HPDE6-E6E7 (cell line): ENCODE measurements at regions not wholly inside any gene's neighbourhood (a gene's known extent, or its start where the extent isn't known, plus 50 kb on each side); places are given as distances from the start of the nearest gene placed in this dataset.
"Not testable (repeated sequence)": the region's sequence is repeated elsewhere in the genome, so short reads cannot be mapped to it uniquely, and the experiment has no call there.

Experiments used
- DNase-seq: peaks from one replicate; pipeline ENCODE4 v3.0.0; 2011; ENCODE audit warnings: missing footprints; ENCODE audit errors: extremely low spot score

GRCh38 chr4:126976850-126977632, 655.7 kb upstream of the INTU start:
- DNase-seq, result no peak

GRCh38 chr4:126986005-126986404, 646.8 kb upstream of the INTU start:
- no peak for DNase-seq

GRCh38 chr4:126986828-126987227, 645.9 kb upstream of the INTU start:
- peak; percentile 3 for DNase-seq

GRCh38 chr4:126991965-126992364, 640.8 kb upstream of the INTU start:
- DNase-seq, result no peak

- no peak for DNase-seq
These were observed 639.8 kb upstream of the INTU start for GRCh38 chr4:126992910-126993309.

- no peak for DNase-seq
These were observed 639.4 kb upstream of the INTU start for GRCh38 chr4:126993351-126993750.

- no peak for DNase-seq
These were observed 637.5 kb upstream of the INTU start for GRCh38 chr4:126995235-126995634.

- DNase-seq, result no peak
These were observed 632.6 kb upstream of the INTU start for GRCh38 chr4:127000110-127000509.

- no peak for DNase-seq
These were observed 631.9 kb upstream of the INTU start for GRCh38 chr4:127000846-127001245.

- DNase-seq, result no peak
These were observed 630.8 kb upstream of the INTU start for GRCh38 chr4:127001933-127002332.

- DNase-seq, result no peak
These were observed 626.3 kb upstream of the INTU start for GRCh38 chr4:127006446-127006877.

- no peak for DNase-seq
These were observed 625.5 kb upstream of the INTU start for GRCh38 chr4:127007305-127007704.

- no peak for DNase-seq
These were observed 620.2 kb upstream of the INTU start for GRCh38 chr4:127012549-127012948.

- DNase-seq, result no peak
These were observed 617.1 kb upstream of the INTU start for GRCh38 chr4:127015667-127016117.

- no peak for DNase-seq
These were observed 614.4 kb upstream of the INTU start for GRCh38 chr4:127018381-127018780.

- DNase-seq, result not testable (repeated sequence)
These were observed 611.9 kb upstream of the INTU start for GRCh38 chr4:127020831-127021230.

GRCh38 chr4:127036296-127036695, 596.5 kb upstream of the INTU start:
- DNase-seq, result no peak

GRCh38 chr4:127045861-127046260, 586.9 kb upstream of the INTU start:
- DNase-seq, result no peak

- no peak for DNase-seq
These were observed 584.8 kb upstream of the INTU start for GRCh38 chr4:127047930-127048329.

GRCh38 chr4:127048376-127049044, 584.2 kb upstream of the INTU start:
- no peak for DNase-seq

- no peak for DNase-seq
These were observed 583.2 kb upstream of the INTU start for GRCh38 chr4:127049526-127049925.

- no peak for DNase-seq
These were observed 580.0 kb upstream of the INTU start for GRCh38 chr4:127052742-127053141.

GRCh38 chr4:127055357-127055756, 577.4 kb upstream of the INTU start:
- DNase-seq, result no peak
